HG03025 (cell line): ENCODE measurements at regions not wholly inside any gene's neighbourhood (a gene's known extent, or its start where the extent isn't known, plus 50 kb on each side); places are given as distances from the start of the nearest gene placed in this dataset.
A peak's percentile ranks its signal among the peaks of the same experiment; 100 is the strongest.
"Not testable (repeated sequence)": the region's sequence is repeated elsewhere in the genome, so short reads cannot be mapped to it uniquely, and the experiment has no call there.

Experiments
- ATAC-seq: cut with Tn5 transposase; IDR thresholded peaks from one replicate; pipeline ENCODE4 v1.9.1; 2021; ENCODE audit warnings: mild to moderate bottlenecking, moderate library complexity; ENCODE audit not compliant: unreplicated experiment, low FRiP score

DNA sequence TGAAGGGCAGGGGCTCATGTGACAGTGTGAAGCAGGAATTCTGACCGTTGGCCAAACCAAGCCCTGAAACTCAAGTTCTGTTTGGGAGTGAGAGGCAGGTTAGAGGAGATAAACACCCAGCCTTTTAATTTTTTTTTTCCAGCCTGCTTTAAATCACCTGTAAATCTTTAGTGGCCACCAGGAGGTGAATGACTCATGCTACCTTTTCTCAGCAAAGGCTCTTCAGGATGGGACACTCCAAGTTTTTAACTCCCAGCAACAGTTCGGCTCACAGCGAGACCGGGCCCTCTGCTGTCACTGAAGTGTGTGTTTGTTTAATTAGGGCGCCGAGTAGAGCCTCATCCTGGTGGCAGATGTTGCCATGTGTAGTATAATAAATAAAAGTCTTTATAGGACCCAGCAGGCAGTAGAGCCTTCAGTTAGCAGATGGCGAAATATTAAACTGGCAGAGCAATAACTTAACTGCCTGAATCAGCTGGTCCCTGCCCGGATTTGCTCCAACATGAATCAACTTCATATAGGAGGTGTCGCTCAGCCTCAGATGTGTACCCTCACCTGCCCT is 180.3 kb downstream of the NPIPA7 start:
- ATAC-seq: not testable (repeated sequence)

DNA sequence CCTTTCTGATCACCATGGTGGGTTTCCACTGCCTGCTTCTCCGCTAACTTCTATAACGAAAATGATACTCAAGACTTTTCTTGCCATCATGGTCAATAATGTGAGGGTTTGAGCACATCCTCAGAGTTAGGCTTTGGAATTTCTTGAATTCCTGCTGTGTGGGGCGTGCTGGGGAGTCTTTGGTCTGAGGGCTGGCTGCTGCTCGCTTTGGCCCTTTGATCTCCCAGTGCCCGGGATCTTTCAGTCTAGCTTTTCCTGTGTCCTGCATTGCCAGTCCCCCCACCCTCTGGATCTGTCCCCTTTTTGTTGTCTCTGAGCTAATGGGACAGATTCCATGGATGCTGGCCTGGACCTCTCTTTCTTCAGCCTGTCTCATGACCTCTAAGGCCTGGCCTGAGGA is 182.6 kb downstream of the NPIPA7 start:
- not testable (repeated sequence) for ATAC-seq

DNA sequence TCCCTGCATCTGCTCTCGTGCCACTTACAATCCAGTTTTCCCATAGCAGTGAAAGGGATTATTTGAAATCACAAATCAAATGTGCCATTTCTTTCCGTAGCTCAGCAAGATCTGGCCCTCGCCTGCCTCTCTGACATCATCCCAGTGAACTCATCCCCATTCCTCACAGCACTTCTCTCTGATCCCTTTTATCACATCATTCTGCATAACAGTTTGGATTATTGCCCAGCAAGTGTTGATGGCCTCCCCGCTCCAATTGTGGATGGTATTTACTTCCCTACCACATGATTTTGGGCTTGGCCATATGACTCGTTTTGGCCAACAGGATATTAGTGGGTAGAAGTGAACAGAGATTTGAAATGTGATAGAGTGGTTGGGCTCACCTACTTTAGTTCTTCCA is 185.0 kb downstream of the NPIPA7 start:
- not testable (repeated sequence) for ATAC-seq

DNA sequence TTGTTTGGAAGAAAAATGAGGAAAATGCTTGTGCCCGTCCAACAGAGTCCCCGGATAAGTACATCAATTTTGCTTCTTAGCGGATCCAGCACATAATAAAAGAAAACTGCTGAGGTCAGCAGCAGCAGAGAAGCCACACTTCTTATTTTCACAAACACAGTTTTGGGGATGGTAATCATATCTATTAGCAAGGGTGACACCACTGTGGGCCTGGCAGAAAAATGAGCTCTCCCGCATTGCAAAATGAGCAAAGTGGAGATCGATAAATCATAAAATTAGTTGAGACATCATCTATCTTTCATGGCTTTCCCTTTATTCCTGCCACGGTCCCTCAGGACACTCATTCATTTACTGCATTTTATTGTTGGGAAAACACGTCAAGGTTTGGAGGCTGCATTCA is 186.4 kb downstream of the NPIPA7 start:
- ATAC-seq: not testable (repeated sequence)

DNA sequence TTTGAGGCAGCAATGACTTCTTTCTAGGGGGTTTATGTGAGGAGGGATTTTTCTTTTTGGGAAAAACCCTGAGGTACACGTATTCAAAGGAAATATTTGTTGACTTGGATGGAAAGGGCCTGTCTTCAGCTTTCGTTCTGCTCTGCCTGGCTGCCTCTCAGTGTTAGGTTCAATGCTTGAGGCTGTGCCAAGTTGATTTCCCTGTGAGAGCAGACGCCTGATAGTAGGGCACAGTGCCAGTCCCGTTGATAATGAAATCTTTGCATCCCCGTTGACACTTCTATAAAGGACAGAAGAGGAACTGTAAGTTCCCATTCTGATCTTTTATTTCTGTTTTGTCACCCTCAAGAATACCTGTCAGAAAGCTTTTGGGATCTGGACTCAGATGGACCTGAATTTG is 191.1 kb downstream of the NPIPA7 start:
- not testable (repeated sequence) for ATAC-seq

DNA sequence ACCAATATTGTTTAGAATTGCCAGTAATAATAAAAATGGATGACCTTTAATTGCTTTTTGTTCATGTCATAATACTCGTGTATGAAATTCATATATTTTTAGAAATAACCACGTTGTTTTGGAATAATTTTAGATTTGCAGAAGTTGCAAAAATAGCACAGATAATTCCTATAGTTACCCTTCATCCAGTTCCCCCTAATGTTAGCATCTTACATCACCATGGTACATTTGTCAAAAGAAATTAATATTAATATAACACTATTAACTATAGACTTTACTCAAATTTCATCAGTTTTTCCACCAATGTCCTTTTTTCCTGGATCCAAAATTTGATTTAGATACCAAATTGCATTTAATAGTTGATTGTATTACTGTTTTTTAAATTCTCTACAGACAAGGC is 191.9 kb downstream of the NPIPA7 start:
- ATAC-seq: not testable (repeated sequence)

DNA sequence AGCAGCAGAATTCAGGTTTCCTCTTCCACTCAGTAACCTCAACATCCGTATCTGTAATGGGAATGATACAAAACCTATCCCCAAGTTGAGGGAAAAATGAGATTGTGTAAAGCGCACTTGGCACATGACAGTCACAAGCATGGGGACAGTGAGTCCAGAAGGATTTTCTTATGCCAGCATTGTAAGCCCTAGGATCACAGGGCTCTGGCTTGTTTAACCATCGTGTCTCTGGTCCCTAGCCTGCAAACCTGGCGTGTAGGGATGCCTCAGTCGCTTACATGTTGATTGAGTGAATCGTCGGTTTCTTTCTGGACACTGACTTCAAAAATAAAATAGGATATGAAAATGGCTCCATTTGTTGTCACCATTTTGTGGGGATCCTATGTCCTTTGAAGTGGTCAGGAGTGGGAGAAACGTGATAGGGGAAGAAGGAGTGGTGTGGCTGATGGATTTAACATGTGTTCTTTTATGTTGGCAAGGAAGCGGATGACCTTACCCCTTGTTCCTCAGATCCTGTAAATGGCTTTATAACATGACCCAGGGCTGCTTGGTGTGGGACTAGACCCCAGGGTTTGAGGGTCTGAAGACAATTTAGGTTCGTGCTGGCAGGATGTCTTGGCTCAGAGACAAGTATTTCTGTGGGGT is 193.3 kb downstream of the NPIPA7 start:
- ATAC-seq: not testable (repeated sequence)

DNA sequence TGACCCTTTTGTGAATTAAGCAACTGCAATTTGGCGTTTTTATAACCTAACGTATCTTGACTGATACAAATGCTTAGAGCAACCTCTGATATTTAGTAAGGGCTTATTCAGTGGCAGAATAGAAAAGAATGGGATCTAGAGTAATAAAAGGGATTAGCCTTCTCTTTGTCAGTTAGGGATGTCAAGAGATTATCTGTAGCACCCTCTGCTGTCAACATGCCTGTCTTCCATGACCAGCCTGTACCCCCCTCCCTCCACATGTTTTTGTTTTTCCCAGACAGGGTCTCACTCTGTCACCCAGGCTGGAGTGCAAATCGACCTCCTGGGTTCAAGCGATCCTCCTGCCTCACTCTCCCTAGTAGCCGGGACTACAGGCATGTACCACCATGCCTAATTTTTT is 198.1 kb downstream of the NPIPA7 start:
- not testable (repeated sequence) for ATAC-seq

DNA sequence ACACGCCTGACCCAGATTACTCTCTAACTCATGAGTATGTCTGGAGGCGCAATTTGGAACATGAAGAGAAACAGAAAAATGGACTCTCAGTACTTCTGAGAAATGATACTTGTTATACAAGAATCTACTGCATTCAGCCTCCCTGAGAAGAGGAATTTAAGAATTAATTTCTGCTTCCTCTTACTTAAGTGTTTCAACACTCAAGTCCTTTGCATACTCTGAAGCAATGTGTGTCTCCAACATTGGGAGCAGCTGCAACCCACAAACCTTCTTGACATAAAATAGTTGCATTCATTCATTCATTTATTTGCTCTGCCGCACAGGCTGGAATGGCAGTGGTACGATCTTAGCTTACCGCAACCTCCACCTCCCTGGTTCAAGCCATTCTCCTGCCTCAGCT is 199.8 kb downstream of the NPIPA7 start:
- ATAC-seq: no peak

DNA sequence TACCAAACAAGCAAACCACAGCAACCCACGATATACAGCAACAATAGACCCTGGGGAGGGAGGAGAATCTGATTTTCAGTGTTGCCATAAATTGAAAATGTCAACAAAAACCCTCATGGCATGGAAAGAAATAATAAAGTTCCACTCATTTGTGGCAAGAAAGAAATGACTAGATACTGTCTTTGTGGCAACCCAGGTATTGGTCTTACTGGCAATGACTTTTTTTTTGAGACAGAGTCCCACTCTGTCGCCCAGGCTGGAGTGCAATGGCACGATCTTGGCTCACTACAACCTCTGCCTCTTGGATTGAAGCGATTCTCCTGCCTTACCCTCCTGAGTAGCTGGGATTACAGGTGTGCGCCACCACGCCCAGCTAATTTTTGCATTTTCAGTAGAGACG is 204.0 kb downstream of the NPIPA7 start:
- ATAC-seq: not testable (repeated sequence)

DNA sequence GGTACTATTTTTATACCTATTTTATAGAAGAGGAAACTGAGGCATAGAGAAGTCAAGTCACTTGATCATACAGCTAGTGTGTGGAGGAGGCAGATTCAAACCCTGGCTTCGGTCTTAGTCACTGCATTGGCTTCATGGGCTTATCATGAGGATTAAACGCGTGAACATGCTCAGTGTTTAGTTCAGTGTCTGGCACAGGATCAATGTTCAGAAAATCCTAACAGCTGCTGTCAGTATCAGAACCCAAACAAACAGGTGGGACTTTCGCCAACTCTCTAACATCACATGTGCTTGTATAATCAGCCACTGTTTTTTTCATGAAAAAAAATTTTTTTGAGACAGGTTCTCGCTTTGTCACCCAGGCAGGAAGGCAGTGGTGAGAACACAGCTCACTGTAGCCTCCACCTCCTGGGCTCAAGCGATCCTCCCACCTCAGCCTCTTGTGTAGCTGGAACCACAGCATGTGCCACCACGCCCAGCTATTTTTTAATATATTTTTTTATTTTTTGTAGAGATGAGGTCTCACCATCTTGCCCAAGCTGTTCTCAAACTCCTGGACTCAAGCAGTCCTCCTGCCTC is 207.2 kb downstream of the NPIPA7 start:
- ATAC-seq: not testable (repeated sequence)

DNA sequence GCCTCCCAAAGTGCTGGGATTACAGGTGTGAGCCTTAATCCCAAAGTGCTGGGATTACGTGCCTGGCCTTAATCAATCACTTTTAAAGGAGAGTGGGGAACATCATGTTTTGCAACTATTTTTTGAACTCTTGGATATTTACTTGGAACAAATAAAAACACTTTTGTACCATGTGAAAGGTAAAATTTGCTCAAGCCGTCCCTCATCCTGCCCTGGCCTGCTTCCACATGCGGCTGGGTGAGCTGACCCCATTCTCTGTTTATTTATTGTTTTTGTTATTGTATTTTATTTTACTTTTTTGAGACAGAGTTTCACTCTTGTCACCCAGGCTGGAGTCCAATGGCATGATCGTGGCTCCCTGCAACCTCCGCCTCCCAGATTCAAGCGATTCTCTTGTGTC is 208.0 kb downstream of the NPIPA7 start:
- not testable (repeated sequence) for ATAC-seq

DNA sequence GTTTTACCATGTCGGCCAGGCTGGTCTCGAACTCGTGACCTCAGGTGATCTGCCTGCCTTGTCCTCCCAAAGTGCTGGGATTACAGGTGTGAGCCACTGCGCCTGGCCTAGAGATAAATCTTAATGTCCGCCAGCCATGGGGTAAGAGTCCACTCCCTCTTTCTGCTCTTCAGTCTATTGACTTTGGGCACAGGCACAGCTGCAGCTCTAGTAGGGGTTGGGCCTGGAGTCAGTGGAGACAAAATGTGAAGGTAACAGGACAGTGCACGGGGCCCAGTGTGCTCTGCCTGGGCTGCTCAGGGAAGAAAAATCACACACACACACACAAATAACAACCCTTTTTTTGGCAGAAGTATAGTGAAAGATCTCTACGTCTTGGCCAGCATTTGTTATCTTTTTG is 209.5 kb downstream of the NPIPA7 start:
- ATAC-seq: not testable (repeated sequence)

DNA sequence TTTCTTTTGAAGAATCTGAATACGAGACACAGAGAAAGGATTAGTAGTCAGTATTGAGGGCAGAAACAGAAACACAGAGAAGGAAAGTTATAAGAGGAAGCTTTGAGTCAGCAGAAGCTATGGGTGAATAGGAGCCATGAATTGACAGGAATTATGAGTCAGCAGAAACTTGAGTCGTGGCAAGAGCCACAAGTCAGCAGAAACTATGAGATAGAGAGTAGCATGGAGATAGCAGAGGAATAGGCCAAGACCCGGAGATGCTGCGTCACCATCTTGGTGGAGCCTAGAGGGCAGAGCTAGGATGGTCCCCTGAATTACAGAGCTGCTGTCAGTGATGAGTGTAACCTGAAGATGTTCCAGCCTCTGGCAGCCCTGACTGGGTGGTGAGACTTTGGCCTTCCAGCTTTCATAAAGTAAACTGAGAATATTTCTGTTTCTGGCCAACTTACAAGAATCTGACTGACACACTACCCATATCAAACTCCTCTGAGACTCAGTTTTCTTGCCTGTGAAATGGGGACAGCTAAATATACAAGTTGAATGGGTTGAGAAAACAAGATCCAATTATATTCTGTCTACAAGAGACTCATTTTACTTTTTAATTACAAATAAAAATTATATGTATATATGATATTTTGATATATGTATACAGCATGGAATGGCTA is 211.8 kb downstream of the NPIPA7 start:
- ATAC-seq: not testable (repeated sequence)

DNA sequence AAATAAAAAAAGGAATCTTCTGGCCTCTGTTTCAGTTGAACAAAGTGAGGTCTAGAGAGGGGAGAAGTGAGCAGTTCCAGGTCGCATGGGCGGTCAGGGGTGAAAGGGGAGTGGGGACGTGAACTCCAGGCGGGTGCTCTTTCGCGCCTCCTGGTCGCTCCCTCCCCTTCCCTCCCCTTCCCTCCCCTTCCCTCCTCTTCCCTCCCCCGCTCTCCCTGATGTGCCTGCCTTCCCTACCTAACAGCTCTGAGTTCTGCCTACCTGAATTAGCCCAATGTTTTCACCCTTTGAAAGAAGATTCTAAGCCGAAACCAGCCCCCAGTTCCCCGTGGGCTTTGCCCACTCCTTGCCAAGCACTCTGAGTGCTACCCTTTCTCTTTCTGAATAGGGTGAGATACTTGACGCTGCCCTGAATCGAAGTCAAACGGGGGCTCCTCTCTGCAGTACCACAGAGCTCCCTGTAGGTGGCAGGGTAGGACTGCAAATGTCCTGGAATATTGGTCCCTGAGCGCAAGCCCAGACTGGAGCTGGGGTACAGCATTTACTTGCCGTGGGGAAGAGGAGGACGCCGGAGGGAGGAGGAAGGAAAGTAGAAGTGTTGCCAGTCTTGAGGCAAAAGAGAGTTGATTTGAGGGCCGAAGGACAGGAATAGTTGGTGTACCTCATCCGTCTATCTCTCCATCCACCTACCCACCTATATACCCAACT is 214.4 kb downstream of the NPIPA7 start:
- ATAC-seq: peak; percentile 54

DNA sequence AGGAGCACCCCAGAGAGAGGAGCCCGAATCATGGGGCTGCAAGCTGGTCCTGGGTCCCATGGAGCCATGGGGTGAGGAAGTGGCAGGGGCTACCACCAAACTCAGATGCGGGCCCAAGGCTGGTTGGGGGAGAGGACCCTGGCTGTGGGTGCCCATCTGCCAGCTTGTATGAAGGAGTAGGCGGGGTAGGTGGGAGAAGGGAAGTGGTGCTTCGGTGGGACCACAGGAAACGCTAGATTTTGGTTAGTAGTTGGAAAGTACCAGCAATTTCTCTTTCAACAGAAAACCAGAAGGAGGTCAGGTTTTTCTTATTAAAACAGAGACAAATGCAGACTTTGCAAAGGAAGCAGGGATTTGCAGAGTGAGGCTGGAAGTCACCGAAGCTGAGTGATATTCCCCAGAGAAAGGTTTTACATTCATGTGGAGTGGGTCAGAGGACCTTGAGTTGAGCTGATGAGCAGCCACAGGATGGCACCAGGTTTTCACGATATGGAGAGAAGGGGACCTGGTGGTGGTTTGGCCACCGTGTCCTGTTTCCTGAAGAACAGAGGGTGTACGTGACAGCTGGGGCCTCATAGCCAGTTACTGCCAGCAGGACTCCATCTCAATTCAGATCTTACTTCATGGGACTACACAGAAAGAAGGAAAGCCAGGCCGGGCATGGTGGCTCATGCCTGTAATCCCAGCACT is 216.2 kb downstream of the NPIPA7 start:
- ATAC-seq: not testable (repeated sequence)

DNA sequence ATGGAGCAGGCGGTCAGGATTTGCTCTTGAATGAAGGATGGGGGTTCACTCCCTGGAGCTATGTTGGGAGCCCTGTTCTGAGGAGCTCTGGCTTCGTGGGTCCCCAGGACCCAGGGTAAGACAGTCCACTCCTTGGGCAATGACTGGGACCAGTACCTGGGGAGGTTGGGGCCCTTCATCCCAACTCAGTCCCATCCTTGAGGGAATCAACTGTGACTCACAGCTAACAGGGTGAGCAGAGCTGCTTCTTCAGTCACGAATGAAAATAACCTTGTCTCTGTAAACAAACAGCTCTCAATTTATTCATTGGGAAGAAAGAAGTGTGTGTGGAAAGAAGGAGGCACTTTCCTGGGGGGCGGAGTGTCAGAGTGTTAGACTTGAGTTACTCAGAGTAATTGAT is 222.3 kb downstream of the NPIPA7 start:
- ATAC-seq: not testable (repeated sequence)

DNA sequence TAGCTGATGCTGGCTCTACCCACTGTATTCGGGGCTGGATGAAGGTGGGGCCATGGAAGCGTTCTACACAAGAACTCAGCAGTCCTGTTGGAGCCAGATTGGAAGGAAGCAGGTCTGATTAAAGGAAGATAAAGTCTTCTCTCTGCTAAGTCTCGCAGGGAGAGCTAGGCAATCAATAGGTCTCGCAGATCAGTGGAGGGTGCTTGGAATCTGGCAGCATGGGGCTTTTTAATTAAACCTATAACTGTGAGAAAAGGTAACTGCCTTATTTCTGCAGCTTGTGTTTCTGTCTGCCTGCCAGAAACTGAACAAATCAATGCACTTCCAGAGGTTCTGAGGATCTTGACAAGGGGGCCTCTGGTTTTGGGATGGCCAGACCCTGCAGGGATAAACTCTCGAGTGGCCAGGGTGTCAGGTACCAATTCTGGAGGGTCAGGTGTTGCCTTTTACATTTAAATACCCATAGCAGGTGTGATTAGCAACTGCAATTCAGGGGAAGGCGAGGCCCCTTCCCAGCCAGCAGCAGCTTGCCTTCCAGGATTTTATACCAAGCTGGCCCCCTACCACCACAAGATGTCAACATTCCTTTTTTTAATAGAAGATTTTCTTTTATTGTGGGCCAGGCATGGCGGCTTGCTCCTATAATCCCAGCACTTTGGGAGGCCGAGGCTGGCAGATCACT is 228.6 kb downstream of the NPIPA7 start:
- ATAC-seq: not testable (repeated sequence)

DNA sequence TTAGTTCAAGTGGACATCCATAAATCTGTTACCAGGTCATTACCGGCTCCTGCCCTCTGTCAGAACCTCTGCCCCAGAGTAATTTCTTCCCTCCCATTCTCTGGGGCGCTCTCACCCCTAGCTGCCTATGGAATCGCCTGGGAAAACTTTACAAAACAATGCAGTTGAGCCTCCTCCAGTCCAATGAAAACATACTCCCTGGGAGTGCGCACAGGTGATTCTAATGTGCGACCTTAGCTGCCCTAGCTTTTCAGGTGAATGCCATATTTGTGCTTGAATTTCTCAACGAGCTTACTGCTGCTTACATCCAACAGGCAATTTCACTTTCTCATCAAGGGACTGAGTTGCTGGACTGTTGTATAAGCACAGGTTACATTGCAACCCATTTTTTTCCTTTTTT is 230.7 kb downstream of the NPIPA7 start:
- ATAC-seq: not testable (repeated sequence)
